Adrenal gland (tissue), 9 donors: ENCODE measurements at regions not wholly inside any gene's neighbourhood (a gene's known extent, or its start where the extent isn't known, plus 50 kb on each side); places are given as distances from the start of the nearest gene placed in this dataset.

Experiments
- DNase-seq, 7 donors: peaks; one replicate each; pipeline ENCODE4 v3.0.0-alpha.2; 2019 to 2020
- H3K27ac ChIP-seq, 5 donors: fragments of 200-600 bp; sonication (generic) in 4 of 5; 1 replicate in 3 of 5; 2 replicates in 2 of 5; pipeline versions ENCODE4 v1.5.1 to v1.8.0; 2016 to 2020; ENCODE audit warnings: mild to moderate bottlenecking in 1 of 5
- H3K27me3 ChIP-seq: fragments of 200-600 bp; 2 replicates; pipeline ENCODE4 v1.8.0; 2021
- H3K36me3 ChIP-seq, 2 donors: fragments of 200-600 bp; replicated peaks in 1 of 2; 1 replicate in 1 of 2; 2 replicates in 1 of 2; pipeline versions ENCODE4 v1.5.1 to v1.8.0; 2018 to 2022
- H3K4me1 ChIP-seq, 2 donors: fragments of 200-600 bp; replicated peaks in 1 of 2; 1 replicate in 1 of 2; 2 replicates in 1 of 2; pipeline versions ENCODE4 v1.5.1 to v1.8.0; 2018 to 2021
- H3K4me3 ChIP-seq, 4 donors: fragments of 200-600 bp; sonication (generic) in 3 of 4; one replicate each; pipeline ENCODE4 v1.5.1; 2016 to 2018
- H3K9me3 ChIP-seq, 3 donors: fragments of 200-600 bp; sonication (generic) in 1 of 3; replicated peaks in 1 of 3; 1 replicate in 2 of 3; 2 replicates in 1 of 3; pipeline versions ENCODE4 v1.5.1 to v1.8.0; 2016 to 2021
- POLR2A ChIP-seq, 2 donors: fragments of 450-650 bp; IDR thresholded peaks; one replicate each; pipeline ENCODE4 v1.6.1; 2017; ENCODE audit warnings: antibody characterized with exemption in 2 of 2, mild to moderate bottlenecking in 2 of 2, moderate library complexity in 1 of 2
- WGBS, 4 donors: extraction: QIAGEN DNeasy Blood & Tissue Kit in 2 of 4; methylation state at CpG; one replicate each; pipeline versions ENCODE4 v1.1.5 to v1.1.7; 2013 to 2017; 5-methylcytosine and 5-hydroxymethylcytosine counted together
- intact Hi-C, 2 donors: fragments of 100-400 bp; cut with DNase I; formaldehyde crosslinking; loops; one replicate each; pipeline versions ENCODE4 v1.14.1 to v1.15.0; 2022 to 2023
- TF ChIP-seq, protein P1 (sequence below), 6 experiments: fragments of 450-650 bp in 4 of 6; fragments of 200-600 bp in 2 of 6; sonication (generic) in 1 of 6; IDR thresholded peaks; 1 replicate in 5 of 6; 2 replicates in 1 of 6; pipeline versions ENCODE4 v1.5.1 to v1.8.0; 2016 to 2021; ENCODE audit warnings: antibody characterized with exemption in 6 of 6, mild to moderate bottlenecking in 2 of 6, moderate library complexity in 1 of 6
- donor health status: healthy with polysubstance abuse.
- donor health status: Bipolar disorder and iron deficiency.
- donor health status: DM: yes; HTN: yes; CAD: no.
- donor health status: DM: no; HTN: no; CAD: no.
- donor health status: DM: no; HTN: no; CAD: no.

DNA sequence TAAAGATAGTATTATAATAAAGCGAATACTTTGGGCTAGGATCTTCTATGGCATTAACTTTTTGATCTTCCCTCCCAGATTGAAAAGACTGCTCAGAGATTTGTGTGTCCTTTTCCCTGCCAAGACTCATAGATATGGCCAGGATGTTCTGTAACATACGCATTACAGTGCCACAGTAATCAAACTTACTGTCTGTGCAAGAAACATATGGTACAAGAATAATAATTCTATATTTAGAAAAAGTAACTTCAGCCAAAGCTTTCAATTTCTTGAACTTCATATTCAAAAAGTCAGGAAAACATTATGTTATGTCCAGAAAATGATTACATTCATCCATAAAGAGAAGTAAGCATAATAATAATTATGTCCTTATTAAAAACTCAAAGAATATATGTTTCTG is 100.9 kb upstream of the GUCY1A1 start:
- 64 to 87% (median 76%) methylated on average over 2 of the region's 2 CpGs for WGBS, 4 donors
- H3K9me3 ChIP-seq, result no peaks in the 10 kb centered on the region
- no peaks in the 10 kb centered on the region for H3K4me1 ChIP-seq
- TF ChIP-seq, protein P1, sequence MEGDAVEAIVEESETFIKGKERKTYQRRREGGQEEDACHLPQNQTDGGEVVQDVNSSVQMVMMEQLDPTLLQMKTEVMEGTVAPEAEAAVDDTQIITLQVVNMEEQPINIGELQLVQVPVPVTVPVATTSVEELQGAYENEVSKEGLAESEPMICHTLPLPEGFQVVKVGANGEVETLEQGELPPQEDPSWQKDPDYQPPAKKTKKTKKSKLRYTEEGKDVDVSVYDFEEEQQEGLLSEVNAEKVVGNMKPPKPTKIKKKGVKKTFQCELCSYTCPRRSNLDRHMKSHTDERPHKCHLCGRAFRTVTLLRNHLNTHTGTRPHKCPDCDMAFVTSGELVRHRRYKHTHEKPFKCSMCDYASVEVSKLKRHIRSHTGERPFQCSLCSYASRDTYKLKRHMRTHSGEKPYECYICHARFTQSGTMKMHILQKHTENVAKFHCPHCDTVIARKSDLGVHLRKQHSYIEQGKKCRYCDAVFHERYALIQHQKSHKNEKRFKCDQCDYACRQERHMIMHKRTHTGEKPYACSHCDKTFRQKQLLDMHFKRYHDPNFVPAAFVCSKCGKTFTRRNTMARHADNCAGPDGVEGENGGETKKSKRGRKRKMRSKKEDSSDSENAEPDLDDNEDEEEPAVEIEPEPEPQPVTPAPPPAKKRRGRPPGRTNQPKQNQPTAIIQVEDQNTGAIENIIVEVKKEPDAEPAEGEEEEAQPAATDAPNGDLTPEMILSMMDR (IDR thresholded peaks at IDR 0.05), result no peak
- no peak for TF ChIP-seq POLR2A (IDR thresholded peaks at IDR 0.05)
- DNase-seq, result no peak
- no peaks in the 10 kb centered on the region for H3K36me3 ChIP-seq
- intact Hi-C loops, result no loop called here
- H3K4me3 ChIP-seq, result no peak overlapping the region
- H3K27me3 ChIP-seq, result no peaks in the 10 kb centered on the region
- no peak overlapping the region for H3K27ac ChIP-seq

DNA sequence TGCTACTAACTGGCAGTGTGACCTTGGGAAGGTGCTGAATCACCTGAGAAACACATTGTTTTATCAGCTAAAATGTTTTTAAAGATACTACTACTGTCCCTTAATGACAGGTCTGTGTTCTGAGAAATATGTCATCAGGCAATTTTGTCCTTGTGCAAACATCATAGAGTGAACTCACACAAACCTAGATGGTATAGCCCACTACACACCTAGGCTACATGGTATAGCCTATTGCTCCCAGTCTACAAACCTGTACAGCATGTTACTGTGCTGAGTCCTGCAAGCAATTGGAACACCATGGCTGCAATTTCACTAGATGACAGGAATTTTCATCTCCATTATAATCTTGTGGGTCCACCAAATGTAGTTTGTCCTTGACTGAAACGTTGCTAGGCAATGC is 101.3 kb upstream of the GUCY1A1 start:
- no peaks in the 10 kb centered on the region for H3K27me3 ChIP-seq
- DNase-seq, result no peak
- no peaks in the 10 kb centered on the region for H3K4me1 ChIP-seq
- H3K36me3 ChIP-seq, result no peaks in the 10 kb centered on the region
- H3K27ac ChIP-seq, result no peak overlapping the region
- H3K4me3 ChIP-seq, result no peak overlapping the region
- intact Hi-C loops, result no loop called here
- WGBS, 4 donors, result 17 to 33% (median 28%) methylated on average over 1 of the region's 1 CpG
- TF ChIP-seq, protein P1 (IDR thresholded peaks at IDR 0.05), result no peak
- TF ChIP-seq POLR2A (IDR thresholded peaks at IDR 0.05), result no peak
- H3K9me3 ChIP-seq, result no peaks in the 10 kb centered on the region

DNA sequence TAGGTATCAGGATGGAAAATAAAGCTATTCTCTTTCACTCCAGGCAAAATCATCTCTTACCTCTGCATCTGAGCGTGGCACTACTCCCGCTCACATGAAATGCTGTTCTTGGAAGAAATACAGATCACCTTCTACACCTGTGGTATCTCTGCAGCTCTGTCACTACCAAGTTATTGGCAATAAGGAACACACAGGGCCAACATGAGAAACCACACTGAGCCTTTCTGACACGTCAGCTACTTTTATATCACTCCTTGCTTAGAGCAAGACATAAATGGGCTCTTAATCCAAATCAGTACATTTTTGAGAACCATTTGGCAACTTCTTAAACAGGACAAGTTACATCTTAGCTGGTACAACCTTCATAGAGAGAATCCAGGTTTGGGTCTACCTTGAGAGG is 101.8 kb upstream of the GUCY1A1 start:
- H3K36me3 ChIP-seq, result no peaks in the 10 kb centered on the region
- DNase-seq, result no peak
- intact Hi-C loops, result no loop called here
- TF ChIP-seq, protein P1 (IDR thresholded peaks at IDR 0.05), result no peak
- no peak for TF ChIP-seq POLR2A (IDR thresholded peaks at IDR 0.05)
- WGBS, 4 donors, result 77 to 94% (median 81%) methylated on average over 3 of the region's 3 CpGs
- no peaks in the 10 kb centered on the region for H3K27me3 ChIP-seq
- no peak overlapping the region for H3K4me3 ChIP-seq
- H3K9me3 ChIP-seq, result no peaks in the 10 kb centered on the region
- no peak overlapping the region for H3K27ac ChIP-seq
- H3K4me1 ChIP-seq, result no peaks in the 10 kb centered on the region

DNA sequence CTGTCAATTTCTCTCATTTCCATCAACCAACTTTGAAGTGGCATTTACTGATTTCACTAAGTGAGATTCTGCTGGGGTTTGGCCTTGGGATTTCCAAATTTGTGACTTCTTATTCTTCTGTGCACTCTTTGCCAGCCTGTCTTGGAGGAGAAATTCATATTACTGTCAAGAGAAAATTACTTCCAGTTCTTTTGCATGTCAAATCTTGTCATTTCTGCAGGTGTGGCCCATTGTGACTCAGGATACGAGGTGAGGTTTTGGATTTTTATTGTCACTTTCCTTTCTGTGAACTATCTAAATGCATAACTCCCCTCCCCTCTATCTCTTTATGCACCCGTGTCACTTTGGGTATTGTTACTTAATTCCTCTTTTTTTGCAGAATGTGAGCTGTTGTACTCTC is 102.6 kb upstream of the GUCY1A1 start:
- H3K27ac ChIP-seq, result no peak overlapping the region
- 47 to 66% (median 57%) methylated on average over 2 of the region's 2 CpGs for WGBS, 4 donors
- no peaks in the 10 kb centered on the region for H3K36me3 ChIP-seq
- DNase-seq, result no peak
- H3K4me1 ChIP-seq, result no peaks in the 10 kb centered on the region
- H3K9me3 ChIP-seq, result no peaks in the 10 kb centered on the region
- H3K4me3 ChIP-seq, result no peak overlapping the region
- H3K27me3 ChIP-seq, result no peaks in the 10 kb centered on the region
- TF ChIP-seq, protein P1 (IDR thresholded peaks at IDR 0.05), result no peak
- no peak for TF ChIP-seq POLR2A (IDR thresholded peaks at IDR 0.05)
- intact Hi-C loops, result no loop called here
